Neural progenitor cell (in vitro differentiated cells): ENCODE measurements at regions not wholly inside any gene's neighbourhood (a gene's known extent, or its start where the extent isn't known, plus 50 kb on each side); places are given as distances from the start of the nearest gene placed in this dataset.
A peak's percentile ranks its signal among the peaks of the same experiment; 100 is the strongest.

ENCODE experiments used
- CTCF ChIP-seq: fragments of 200-600 bp; sonication (generic); IDR thresholded peaks from 2 replicates; pipeline ENCODE4 v1.5.1; 2017; ENCODE audit warnings: antibody characterized with exemption, mild to moderate bottlenecking
- EZH2 ChIP-seq: fragments of 200-600 bp; sonication (generic); IDR thresholded peaks from 2 replicates; pipeline ENCODE4 v1.6.1; 2017; ENCODE audit warnings: antibody characterized with exemption, mild to moderate bottlenecking, moderate library complexity

GRCh38 chr7:25894902-25895791, 256.9 kb upstream of the NFE2L3 start:
- TF ChIP-seq EZH2 (no peak), CTCF (peak; percentile 80)
